ENCODE measurements at regions not wholly inside any gene's neighbourhood (a gene's known extent, or its start where the extent isn't known, plus 50 kb on each side); places are given as distances from the start of the nearest gene placed in this dataset.

DNA sequence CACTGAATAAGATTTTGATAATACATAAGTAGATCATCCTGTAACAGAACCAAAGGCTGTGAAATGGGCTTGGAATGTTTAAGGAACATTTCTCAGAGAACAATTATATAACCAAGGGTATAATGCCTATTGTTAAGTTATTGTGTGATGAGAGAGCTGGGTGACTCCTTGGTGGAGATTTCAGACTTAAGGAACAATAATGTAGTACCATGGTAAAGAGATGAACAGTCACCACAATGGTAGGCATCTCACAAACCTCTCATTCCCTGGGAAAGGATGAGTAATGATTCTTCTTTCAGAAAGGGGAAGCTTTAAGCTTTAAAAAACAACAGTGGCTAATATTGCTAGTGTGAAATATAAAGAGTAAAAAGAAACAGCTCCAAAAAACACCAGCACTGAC lies 147.4 kb downstream of the TRIM36 start:
- no peak overlapping the region for H3K9ac ChIP-seq (ENCODE audit: insufficient read depth in 1 of 2, low read depth in 2 of 2, low read length in 2 of 2)
- no peaks in the 10 kb centered on the region for H3K4me1 ChIP-seq (replicated peaks in 1 of 2; ENCODE audit: control insufficient read depth in 2 of 2, insufficient read depth in 2 of 2, low read length in 2 of 2)
- H3K9me3 ChIP-seq (replicated peaks; ENCODE audit: control insufficient read depth, insufficient read depth, low read depth, low read length): no peaks in the 10 kb centered on the region
- in situ Hi-C loops (cut with MboI) (no loop called here), intact Hi-C loops (cut with micrococcal nuclease) (no loop called here)
- H3K4me3 ChIP-seq: no peak overlapping the region
- H3K9me1 ChIP-seq (ENCODE audit: control insufficient read depth, insufficient read depth, low read length): no peaks in the 10 kb centered on the region
- no peak overlapping the region for H3K27ac ChIP-seq (ENCODE audit: extremely low read depth, low read depth, low read length)
- H2AFZ ChIP-seq (ENCODE audit: low read depth, low read length): no peak overlapping the region
- no TSS peak for BruUV-seq (replicated peaks)
- no peaks in the 10 kb centered on the region for H3K79me2 ChIP-seq (ENCODE audit: control insufficient read depth, insufficient read depth, low read length)
- H3K27me3 ChIP-seq (ENCODE audit: control insufficient read depth in 2 of 2, insufficient read depth in 2 of 2, low read length in 2 of 2): no peaks in the 10 kb centered on the region
- no peak overlapping the region for H3K4me2 ChIP-seq (ENCODE audit: insufficient read depth, low read length)
- ChIA-PET POLR2A (no interaction called here), CTCF (ENCODE audit: low intra/inter-chr PET ratio) (no interaction called here)
- DNase-seq (ENCODE audit: extremely low read depth in 1 of 4, low spot score in 3 of 4) (no peak), ATAC-seq (no peak), FAIRE-seq (no peak)
- TF ChIP-seq, protein P1, sequence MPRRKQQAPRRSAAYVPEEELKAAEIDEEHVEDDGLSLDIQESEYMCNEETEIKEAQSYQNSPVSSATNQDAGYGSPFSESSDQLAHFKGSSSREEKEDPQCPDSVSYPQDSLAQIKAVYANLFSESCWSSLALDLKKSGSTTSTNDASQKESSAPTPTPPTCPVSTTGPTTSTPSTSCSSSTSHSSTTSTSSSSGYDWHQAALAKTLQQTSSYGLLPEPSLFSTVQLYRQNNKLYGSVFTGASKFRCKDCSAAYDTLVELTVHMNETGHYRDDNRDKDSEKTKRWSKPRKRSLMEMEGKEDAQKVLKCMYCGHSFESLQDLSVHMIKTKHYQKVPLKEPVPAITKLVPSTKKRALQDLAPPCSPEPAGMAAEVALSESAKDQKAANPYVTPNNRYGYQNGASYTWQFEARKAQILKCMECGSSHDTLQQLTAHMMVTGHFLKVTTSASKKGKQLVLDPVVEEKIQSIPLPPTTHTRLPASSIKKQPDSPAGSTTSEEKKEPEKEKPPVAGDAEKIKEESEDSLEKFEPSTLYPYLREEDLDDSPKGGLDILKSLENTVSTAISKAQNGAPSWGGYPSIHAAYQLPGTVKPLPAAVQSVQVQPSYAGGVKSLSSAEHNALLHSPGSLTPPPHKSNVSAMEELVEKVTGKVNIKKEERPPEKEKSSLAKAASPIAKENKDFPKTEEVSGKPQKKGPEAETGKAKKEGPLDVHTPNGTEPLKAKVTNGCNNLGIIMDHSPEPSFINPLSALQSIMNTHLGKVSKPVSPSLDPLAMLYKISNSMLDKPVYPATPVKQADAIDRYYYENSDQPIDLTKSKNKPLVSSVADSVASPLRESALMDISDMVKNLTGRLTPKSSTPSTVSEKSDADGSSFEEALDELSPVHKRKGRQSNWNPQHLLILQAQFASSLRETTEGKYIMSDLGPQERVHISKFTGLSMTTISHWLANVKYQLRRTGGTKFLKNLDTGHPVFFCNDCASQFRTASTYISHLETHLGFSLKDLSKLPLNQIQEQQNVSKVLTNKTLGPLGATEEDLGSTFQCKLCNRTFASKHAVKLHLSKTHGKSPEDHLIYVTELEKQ (CRISPR knock-in tag; IDR thresholded peaks at IDR 0.05): no peak
- TF ChIP-seq KDM2B (CRISPR knock-in tag; IDR thresholded peaks at IDR 0.05): no peak
- TF ChIP-seq NFE2L1 (tag; IDR thresholded peaks at IDR 0.05; ENCODE audit: borderline replicate concordance, low read depth): no peak
- no peak for TF ChIP-seq SMARCA4 (IDR thresholded peaks at IDR 0.05)
- TF ChIP-seq, protein P2, sequence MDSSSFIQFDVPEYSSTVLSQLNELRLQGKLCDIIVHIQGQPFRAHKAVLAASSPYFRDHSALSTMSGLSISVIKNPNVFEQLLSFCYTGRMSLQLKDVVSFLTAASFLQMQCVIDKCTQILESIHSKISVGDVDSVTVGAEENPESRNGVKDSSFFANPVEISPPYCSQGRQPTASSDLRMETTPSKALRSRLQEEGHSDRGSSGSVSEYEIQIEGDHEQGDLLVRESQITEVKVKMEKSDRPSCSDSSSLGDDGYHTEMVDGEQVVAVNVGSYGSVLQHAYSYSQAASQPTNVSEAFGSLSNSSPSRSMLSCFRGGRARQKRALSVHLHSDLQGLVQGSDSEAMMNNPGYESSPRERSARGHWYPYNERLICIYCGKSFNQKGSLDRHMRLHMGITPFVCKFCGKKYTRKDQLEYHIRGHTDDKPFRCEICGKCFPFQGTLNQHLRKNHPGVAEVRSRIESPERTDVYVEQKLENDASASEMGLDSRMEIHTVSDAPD (CRISPR knock-in tag; IDR thresholded peaks at IDR 0.05): no peak
- TF ChIP-seq ARNT (IDR thresholded peaks at IDR 0.05): no peak
- TF ChIP-seq HCFC1 (IDR thresholded peaks at IDR 0.05; ENCODE audit: low read depth, low read length): no peak
- TF ChIP-seq TFAM (CRISPR knock-in tag; conservative IDR thresholded peaks at IDR 0.05): no peak
- no peak for TF ChIP-seq HSF4 (CRISPR knock-in tag; IDR thresholded peaks at IDR 0.05; ENCODE audit: borderline replicate concordance)
- no peak for TF ChIP-seq CBX2 (IDR thresholded peaks at IDR 0.05; ENCODE audit: insufficient read depth, low read length, poor library complexity, severe bottlenecking)
- H4K20me1 ChIP-seq (replicated peaks; ENCODE audit: control insufficient read depth, insufficient read depth, low read length): no peaks in the 10 kb centered on the region
- H3K36me3 ChIP-seq (ENCODE audit: control insufficient read depth, insufficient read depth, low read length): no peaks in the 10 kb centered on the region

Data from K562 (cell line).